SU-DHL-6 (cell line): ENCODE measurements at regions not wholly inside any gene's neighbourhood (a gene's known extent, or its start where the extent isn't known, plus 50 kb on each side); places are given as distances from the start of the nearest gene placed in this dataset.

ENCODE experiments used
- H2AFZ ChIP-seq: fragments of 200-600 bp; sonication (generic); 2 replicates; pipeline ENCODE4 v1.6.1; 2014; ENCODE audit warnings: low read depth, mild to moderate bottlenecking, moderate library complexity, mixed read lengths, antibody characterized with exemption, low read length; ENCODE audit not compliant: severe bottlenecking
- H3F3A ChIP-seq: fragments of 200-600 bp; shearing (Covaris generic); 2 replicates; pipeline ENCODE4 v1.6.0; 2016; ENCODE audit warnings: antibody characterized with exemption, mild to moderate bottlenecking; ENCODE audit not compliant: insufficient read depth
- H3K27ac ChIP-seq: fragments of 200-600 bp; sonication (generic); 2 replicates; pipeline ENCODE4 v1.5.1; 2016; ENCODE audit warnings: low read depth, mild to moderate bottlenecking, low read length, moderate library complexity, mixed read lengths
- H3K27me3 ChIP-seq: fragments of 200-600 bp; sonication (generic), shearing (Covaris generic); 2 replicates; pipeline ENCODE4 v1.6.0; 2014; ENCODE audit warnings: mild to moderate bottlenecking, low read length
- H3K36me3 ChIP-seq: fragments of 200-600 bp; sonication (generic); 2 replicates; pipeline ENCODE4 v1.6.1; 2014; ENCODE audit warnings: mild to moderate bottlenecking, low read length, mixed read lengths
- H3K4me2 ChIP-seq: fragments of 300-600, 200-600 bp; shearing (Covaris generic), sonication (generic); 2 replicates; pipeline ENCODE4 v1.6.0; 2014; ENCODE audit warnings: low read length, low read depth, mild to moderate bottlenecking; ENCODE audit not compliant: poor library complexity, severe bottlenecking
- H3K4me3 ChIP-seq: fragments of 200-600 bp; sonication (generic); 2 replicates; pipeline ENCODE4 v1.5.1; 2014; ENCODE audit warnings: antibody characterized with exemption, low read length, mild to moderate bottlenecking, mixed read lengths; ENCODE audit not compliant: insufficient read depth, poor library complexity, severe bottlenecking
- H3K79me2 ChIP-seq: fragments of 200-600 bp; sonication (generic); 2 replicates; pipeline ENCODE4 v1.6.1; 2014; ENCODE audit warnings: mild to moderate bottlenecking, low read length, moderate library complexity; ENCODE audit not compliant: insufficient read depth
- H3K9ac ChIP-seq: fragments of 200-600 bp; sonication (generic); 2 replicates; pipeline ENCODE4 v1.7.0; 2014; ENCODE audit warnings: mild to moderate bottlenecking, low read length
- H3K9me2 ChIP-seq: fragments of 200-600 bp; sonication (generic); replicated peaks from 2 replicates; pipeline ENCODE4 v1.6.1; 2014; ENCODE audit warnings: low read length; ENCODE audit not compliant: insufficient read depth
- H3K9me3 ChIP-seq: fragments of 200-600 bp; sonication (generic); 2 replicates; pipeline ENCODE4 v1.6.1; 2014; ENCODE audit warnings: low read length, mixed read lengths; ENCODE audit not compliant: insufficient read depth
- H4K20me1 ChIP-seq: fragments of 200-600 bp; sonication (generic); 2 replicates; pipeline ENCODE4 v1.6.1; 2014; ENCODE audit warnings: low read depth, mild to moderate bottlenecking, antibody characterized with exemption, low read length, moderate library complexity, mixed read lengths
- CTCF ChIP-seq: fragments of 200-600 bp; sonication (generic); IDR thresholded peaks from one replicate; pipeline ENCODE4 v1.5.1; 2017; ENCODE audit warnings: antibody characterized with exemption, mild to moderate bottlenecking, low read length, moderate library complexity; ENCODE audit not compliant: insufficient read depth, poor library complexity, severe bottlenecking
- EZH2phosphoT487 ChIP-seq: fragments of 200-600 bp; sonication (generic), shearing (Covaris generic); conservative IDR thresholded peaks from 2 replicates; pipeline ENCODE4 v1.6.1; 2018; ENCODE audit warnings: mild to moderate bottlenecking, antibody characterized with exemption, low read length, moderate library complexity, mixed read lengths

GRCh38 chr16:54405478-54405877 is 118.9 kb upstream of the IRX3 start:
- no peak overlapping the region for H3K27ac ChIP-seq
- no peaks in the 10 kb centered on the region for H4K20me1 ChIP-seq
- H3K36me3 ChIP-seq = no peaks in the 10 kb centered on the region
- no peaks in the 10 kb centered on the region for H3K9me2 ChIP-seq
- H3K27me3 ChIP-seq = no peaks in the 10 kb centered on the region
- H3F3A ChIP-seq = no peaks in the 10 kb centered on the region
- H3K4me2 ChIP-seq = no peak overlapping the region
- H2AFZ ChIP-seq = no peak overlapping the region
- TF ChIP-seq CTCF = no peak
- TF ChIP-seq EZH2phosphoT487 = no peak
- no peak overlapping the region for H3K4me3 ChIP-seq
- no peaks in the 10 kb centered on the region for H3K79me2 ChIP-seq
- no peaks in the 10 kb centered on the region for H3K9me3 ChIP-seq
- H3K9ac ChIP-seq = no peak overlapping the region

GRCh38 chr16:54403580-54403979 is 117.0 kb upstream of the IRX3 start:
- Histone ChIP-seq H3K79me2 (no peaks in the 10 kb centered on the region), H2AFZ (no peak overlapping the region), H3K36me3 (no peaks in the 10 kb centered on the region), H3K4me3 (no peak overlapping the region), H3K9ac (no peak overlapping the region), H4K20me1 (no peaks in the 10 kb centered on the region), H3F3A (no peaks in the 10 kb centered on the region), H3K27ac (no peak overlapping the region), H3K27me3 (no peaks in the 10 kb centered on the region), H3K9me3 (no peaks in the 10 kb centered on the region), H3K4me2 (no peak overlapping the region), H3K9me2 (no peaks in the 10 kb centered on the region)
- no peak for TF ChIP-seq CTCF
- no peak for TF ChIP-seq EZH2phosphoT487

DNA sequence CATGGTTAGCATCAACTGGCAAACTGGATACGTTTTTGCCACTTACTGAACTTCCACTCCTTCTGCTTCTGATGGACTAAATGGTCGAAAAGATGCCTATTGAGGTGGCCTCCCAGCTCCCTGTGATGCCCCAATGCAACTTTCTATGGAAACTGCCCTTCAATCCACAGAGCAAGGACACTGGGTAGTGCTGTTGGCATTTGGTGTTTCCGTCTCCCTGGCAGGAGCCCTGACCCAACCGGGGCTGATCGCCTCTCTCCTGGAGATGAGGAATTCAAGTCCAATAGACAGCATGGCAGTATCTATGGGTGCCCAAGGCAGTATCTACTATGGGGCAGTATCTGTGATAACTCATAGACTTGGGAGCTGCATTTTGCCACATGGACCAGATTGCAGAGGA is 116.3 kb upstream of the IRX3 start:
- Histone ChIP-seq H3K9ac (no peak overlapping the region), H3K9me3 (no peaks in the 10 kb centered on the region), H3K4me3 (no peak overlapping the region), H4K20me1 (no peaks in the 10 kb centered on the region), H3K79me2 (no peaks in the 10 kb centered on the region), H2AFZ (no peak overlapping the region), H3K36me3 (no peaks in the 10 kb centered on the region), H3K4me2 (no peak overlapping the region), H3K27ac (no peak overlapping the region), H3F3A (no peaks in the 10 kb centered on the region), H3K27me3 (no peaks in the 10 kb centered on the region), H3K9me2 (no peaks in the 10 kb centered on the region)
- no peak for TF ChIP-seq EZH2phosphoT487
- no peak for TF ChIP-seq CTCF

GRCh38 chr16:54402270-54402669 is 115.7 kb upstream of the IRX3 start:
- Histone ChIP-seq H3K4me2 (no peak overlapping the region), H3K9me2 (no peaks in the 10 kb centered on the region), H3K27ac (no peak overlapping the region), H3K36me3 (no peaks in the 10 kb centered on the region), H3K9me3 (no peaks in the 10 kb centered on the region), H4K20me1 (no peaks in the 10 kb centered on the region), H3K79me2 (no peaks in the 10 kb centered on the region), H2AFZ (no peak overlapping the region), H3K4me3 (no peak overlapping the region), H3K27me3 (no peaks in the 10 kb centered on the region), H3F3A (no peaks in the 10 kb centered on the region), H3K9ac (no peak overlapping the region)
- no peak for TF ChIP-seq CTCF
- TF ChIP-seq EZH2phosphoT487 = no peak
